WTC11 (cell line): ENCODE measurements at regions not wholly inside any gene's neighbourhood (a gene's known extent, or its start where the extent isn't known, plus 50 kb on each side); places are given as distances from the start of the nearest gene placed in this dataset.

ENCODE experiments used
- EMX1 ChIP-seq: fragments of 250-450 bp; sonication (Bioruptor Pico); IDR thresholded peaks from 2 replicates; pipeline ENCODE4 v1.8.0; 2021; ENCODE audit warnings: mild to moderate bottlenecking
- JUN ChIP-seq: sonication (generic); formaldehyde crosslinking; IDR thresholded peaks from 2 replicates; pipeline ENCODE4 v1.8.0; 2023; ENCODE audit warnings: mild to moderate bottlenecking, missing genetic modification reagents
- MXD4 ChIP-seq: fragments of 250-450 bp; sonication (Bioruptor Pico); IDR thresholded peaks from 2 replicates; pipeline ENCODE4 v1.8.0; 2021; ENCODE audit warnings: mild to moderate bottlenecking, moderate library complexity, borderline replicate concordance
- NR2C2 ChIP-seq: sonication (generic); formaldehyde crosslinking; IDR thresholded peaks from 2 replicates; pipeline ENCODE4 v1.8.0; 2022; ENCODE audit warnings: mild to moderate bottlenecking, missing genetic modification reagents
- RELA ChIP-seq: sonication (generic); formaldehyde crosslinking; IDR thresholded peaks from 2 replicates; pipeline ENCODE4 v1.8.1; 2022; ENCODE audit warnings: missing genetic modification reagents, mild to moderate bottlenecking, borderline replicate concordance
- SP1 ChIP-seq: sonication (generic); formaldehyde crosslinking; conservative IDR thresholded peaks from 2 replicates; pipeline ENCODE4 v1.8.1; 2022; ENCODE audit warnings: missing genetic modification reagents
- TCF7 ChIP-seq: sonication (generic); formaldehyde crosslinking; IDR thresholded peaks from 2 replicates; pipeline ENCODE4 v1.8.0; 2022; ENCODE audit warnings: mild to moderate bottlenecking, low read depth, missing genetic modification reagents, moderate library complexity
- TF ChIP-seq, protein P1 (sequence below): fragments of 200-600 bp; IDR thresholded peaks from 2 replicates; pipeline ENCODE4 v1.8.0; 2022; ENCODE audit warnings: antibody characterized with exemption
- TF ChIP-seq, protein P2 (sequence below): sonication (generic); formaldehyde crosslinking; IDR thresholded peaks from 2 replicates; pipeline ENCODE4 v1.8.1; 2023; ENCODE audit warnings: mild to moderate bottlenecking, moderate library complexity, missing genetic modification reagents
- TF ChIP-seq, protein P3 (sequence below): sonication (generic); formaldehyde crosslinking; IDR thresholded peaks from 2 replicates; pipeline ENCODE4 v1.8.0; 2022; ENCODE audit warnings: mild to moderate bottlenecking, missing genetic modification reagents
- TF ChIP-seq, protein P4 (sequence below): sonication (generic); formaldehyde crosslinking; IDR thresholded peaks from 2 replicates; pipeline ENCODE4 v1.8.1; 2022; ENCODE audit warnings: mild to moderate bottlenecking, moderate library complexity, missing genetic modification reagents

DNA sequence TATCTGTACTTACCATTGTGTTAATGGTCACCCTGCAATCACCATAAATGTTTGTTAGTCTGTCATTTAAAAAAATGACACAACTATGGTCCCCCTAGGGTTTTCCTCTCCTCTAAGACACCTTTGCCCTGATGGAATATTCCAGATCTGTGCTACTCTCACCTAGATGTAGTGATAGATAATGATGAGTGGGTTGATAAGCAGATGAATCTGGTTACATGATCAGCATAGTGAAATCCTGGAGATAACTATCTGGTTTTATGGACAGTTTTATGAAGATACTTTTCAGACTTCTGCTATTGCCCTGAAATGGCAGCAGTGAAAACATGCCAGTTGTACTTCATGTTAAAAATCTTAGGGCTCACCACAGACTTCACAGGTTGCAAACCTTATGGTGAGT is 152.4 kb downstream of the GATA3 start:
- TF ChIP-seq, protein P1, sequence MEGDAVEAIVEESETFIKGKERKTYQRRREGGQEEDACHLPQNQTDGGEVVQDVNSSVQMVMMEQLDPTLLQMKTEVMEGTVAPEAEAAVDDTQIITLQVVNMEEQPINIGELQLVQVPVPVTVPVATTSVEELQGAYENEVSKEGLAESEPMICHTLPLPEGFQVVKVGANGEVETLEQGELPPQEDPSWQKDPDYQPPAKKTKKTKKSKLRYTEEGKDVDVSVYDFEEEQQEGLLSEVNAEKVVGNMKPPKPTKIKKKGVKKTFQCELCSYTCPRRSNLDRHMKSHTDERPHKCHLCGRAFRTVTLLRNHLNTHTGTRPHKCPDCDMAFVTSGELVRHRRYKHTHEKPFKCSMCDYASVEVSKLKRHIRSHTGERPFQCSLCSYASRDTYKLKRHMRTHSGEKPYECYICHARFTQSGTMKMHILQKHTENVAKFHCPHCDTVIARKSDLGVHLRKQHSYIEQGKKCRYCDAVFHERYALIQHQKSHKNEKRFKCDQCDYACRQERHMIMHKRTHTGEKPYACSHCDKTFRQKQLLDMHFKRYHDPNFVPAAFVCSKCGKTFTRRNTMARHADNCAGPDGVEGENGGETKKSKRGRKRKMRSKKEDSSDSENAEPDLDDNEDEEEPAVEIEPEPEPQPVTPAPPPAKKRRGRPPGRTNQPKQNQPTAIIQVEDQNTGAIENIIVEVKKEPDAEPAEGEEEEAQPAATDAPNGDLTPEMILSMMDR: no peak
- TF ChIP-seq, protein P2, sequence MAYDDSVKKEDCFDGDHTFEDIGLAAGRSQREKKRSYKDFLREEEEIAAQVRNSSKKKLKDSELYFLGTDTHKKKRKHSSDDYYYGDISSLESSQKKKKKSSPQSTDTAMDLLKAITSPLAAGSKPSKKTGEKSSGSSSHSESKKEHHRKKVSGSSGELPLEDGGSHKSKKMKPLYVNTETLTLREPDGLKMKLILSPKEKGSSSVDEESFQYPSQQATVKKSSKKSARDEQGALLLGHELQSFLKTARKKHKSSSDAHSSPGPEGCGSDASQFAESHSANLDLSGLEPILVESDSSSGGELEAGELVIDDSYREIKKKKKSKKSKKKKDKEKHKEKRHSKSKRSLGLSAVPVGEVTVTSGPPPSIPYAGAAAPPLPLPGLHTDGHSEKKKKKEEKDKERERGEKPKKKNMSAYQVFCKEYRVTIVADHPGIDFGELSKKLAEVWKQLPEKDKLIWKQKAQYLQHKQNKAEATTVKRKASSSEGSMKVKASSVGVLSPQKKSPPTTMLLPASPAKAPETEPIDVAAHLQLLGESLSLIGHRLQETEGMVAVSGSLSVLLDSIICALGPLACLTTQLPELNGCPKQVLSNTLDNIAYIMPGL (CRISPR knock-in tag): no peak
- TF ChIP-seq SP1 (CRISPR knock-in tag): no peak
- TF ChIP-seq, protein P3, sequence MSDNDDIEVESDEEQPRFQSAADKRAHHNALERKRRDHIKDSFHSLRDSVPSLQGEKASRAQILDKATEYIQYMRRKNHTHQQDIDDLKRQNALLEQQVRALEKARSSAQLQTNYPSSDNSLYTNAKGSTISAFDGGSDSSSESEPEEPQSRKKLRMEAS (CRISPR knock-in tag): no peak
- no peak for TF ChIP-seq NR2C2 (CRISPR knock-in tag)
- no peak for TF ChIP-seq JUN (CRISPR knock-in tag)
- TF ChIP-seq RELA (CRISPR knock-in tag): no peak
- TF ChIP-seq MXD4: no peak
- TF ChIP-seq TCF7: no peak
- TF ChIP-seq EMX1 (CRISPR knock-in tag): no peak
- TF ChIP-seq, protein P4, sequence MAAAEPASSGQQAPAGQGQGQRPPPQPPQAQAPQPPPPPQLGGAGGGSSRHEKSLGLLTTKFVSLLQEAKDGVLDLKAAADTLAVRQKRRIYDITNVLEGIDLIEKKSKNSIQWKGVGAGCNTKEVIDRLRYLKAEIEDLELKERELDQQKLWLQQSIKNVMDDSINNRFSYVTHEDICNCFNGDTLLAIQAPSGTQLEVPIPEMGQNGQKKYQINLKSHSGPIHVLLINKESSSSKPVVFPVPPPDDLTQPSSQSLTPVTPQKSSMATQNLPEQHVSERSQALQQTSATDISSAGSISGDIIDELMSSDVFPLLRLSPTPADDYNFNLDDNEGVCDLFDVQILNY (CRISPR knock-in tag): no peak
